Breast epithelium (tissue), 4 donors: ENCODE measurements at regions not wholly inside any gene's neighbourhood (a gene's known extent, or its start where the extent isn't known, plus 50 kb on each side); places are given as distances from the start of the nearest gene placed in this dataset.
"Not testable (repeated sequence)": the region's sequence is repeated elsewhere in the genome, so short reads cannot be mapped to it uniquely, and the experiment has no call there.

Experiments used
- DNase-seq, 2 donors: peaks; one replicate each; pipeline ENCODE4 v3.0.0-alpha.2; 2019; ENCODE audit warnings: low spot score in 2 of 2
- H3K27ac ChIP-seq, 2 donors: fragments of 200-600 bp; sonication (generic) in 1 of 2; one replicate each; pipeline ENCODE4 v1.5.1; 2016 to 2019; ENCODE audit warnings: mild to moderate bottlenecking in 1 of 2
- H3K27me3 ChIP-seq, 2 donors: fragments of 200-600 bp; sonication (generic) in 1 of 2; one replicate each; pipeline versions ENCODE4 v1.5.1 to v1.6.0; 2017 to 2019; ENCODE audit warnings: control low read depth in 1 of 2, mild to moderate bottlenecking in 1 of 2
- H3K36me3 ChIP-seq: fragments of 200-600 bp; one replicate; pipeline ENCODE4 v1.5.1; 2019
- H3K4me1 ChIP-seq, 2 donors: fragments of 200-600 bp; sonication (generic); one replicate each; pipeline ENCODE4 v1.5.1; 2016 to 2019; ENCODE audit warnings: control low read depth in 1 of 2
- H3K4me3 ChIP-seq, 3 donors: fragments of 200-600 bp; sonication (generic); 1 replicate in 2 of 3; 2 replicates in 1 of 3; pipeline ENCODE4 v1.5.1; 2016 to 2019; ENCODE audit warnings: mild to moderate bottlenecking in 3 of 3, moderate library complexity in 2 of 3
- H3K9me3 ChIP-seq, 2 donors: fragments of 200-600 bp; sonication (generic) in 1 of 2; one replicate each; pipeline ENCODE4 v1.5.1; 2016 to 2019; ENCODE audit warnings: control low read depth in 1 of 2
- POLR2A ChIP-seq: fragments of 450-650 bp; IDR thresholded peaks from one replicate; pipeline ENCODE4 v1.6.1; 2016; ENCODE audit warnings: antibody characterized with exemption, mild to moderate bottlenecking, moderate library complexity
- POLR2AphosphoS5 ChIP-seq, 3 donors: sonication (generic); formaldehyde crosslinking; IDR thresholded peaks; one replicate each; pipeline ENCODE4 v1.6.1; 2017; ENCODE audit warnings: antibody characterized with exemption in 3 of 3
- intact Hi-C: fragments of 100-400 bp; cut with DNase I; formaldehyde crosslinking; loops from one replicate; pipeline ENCODE4 v1.15.1; 2023; ENCODE audit warnings: low total_unique reads
- TF ChIP-seq, protein P1 (sequence below), 3 donors: fragments of 450-650 bp; IDR thresholded peaks; one replicate each; pipeline ENCODE4 v1.5.1; 2016 to 2017; ENCODE audit warnings: antibody characterized with exemption in 3 of 3, mild to moderate bottlenecking in 3 of 3, moderate library complexity in 3 of 3

- H3K27ac ChIP-seq, result no peak overlapping the region
- no peaks in the 10 kb centered on the region for H3K9me3 ChIP-seq
- H3K27me3 ChIP-seq, result no peaks in the 10 kb centered on the region
- intact Hi-C loops, result no loop called here
- no peak overlapping the region for H3K4me3 ChIP-seq
- no peaks in the 10 kb centered on the region for H3K36me3 ChIP-seq
- no peaks in the 10 kb centered on the region for H3K4me1 ChIP-seq
- TF ChIP-seq POLR2AphosphoS5 (IDR thresholded peaks at IDR 0.05), result no peak
- no peak for TF ChIP-seq POLR2A
- TF ChIP-seq, protein P1, sequence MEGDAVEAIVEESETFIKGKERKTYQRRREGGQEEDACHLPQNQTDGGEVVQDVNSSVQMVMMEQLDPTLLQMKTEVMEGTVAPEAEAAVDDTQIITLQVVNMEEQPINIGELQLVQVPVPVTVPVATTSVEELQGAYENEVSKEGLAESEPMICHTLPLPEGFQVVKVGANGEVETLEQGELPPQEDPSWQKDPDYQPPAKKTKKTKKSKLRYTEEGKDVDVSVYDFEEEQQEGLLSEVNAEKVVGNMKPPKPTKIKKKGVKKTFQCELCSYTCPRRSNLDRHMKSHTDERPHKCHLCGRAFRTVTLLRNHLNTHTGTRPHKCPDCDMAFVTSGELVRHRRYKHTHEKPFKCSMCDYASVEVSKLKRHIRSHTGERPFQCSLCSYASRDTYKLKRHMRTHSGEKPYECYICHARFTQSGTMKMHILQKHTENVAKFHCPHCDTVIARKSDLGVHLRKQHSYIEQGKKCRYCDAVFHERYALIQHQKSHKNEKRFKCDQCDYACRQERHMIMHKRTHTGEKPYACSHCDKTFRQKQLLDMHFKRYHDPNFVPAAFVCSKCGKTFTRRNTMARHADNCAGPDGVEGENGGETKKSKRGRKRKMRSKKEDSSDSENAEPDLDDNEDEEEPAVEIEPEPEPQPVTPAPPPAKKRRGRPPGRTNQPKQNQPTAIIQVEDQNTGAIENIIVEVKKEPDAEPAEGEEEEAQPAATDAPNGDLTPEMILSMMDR (IDR thresholded peaks at IDR 0.05), result no peak
- no peak for DNase-seq
Observed at GRCh38 chr14:59132796-59133494, 55.5 kb upstream of the DAAM1 start.

DNA sequence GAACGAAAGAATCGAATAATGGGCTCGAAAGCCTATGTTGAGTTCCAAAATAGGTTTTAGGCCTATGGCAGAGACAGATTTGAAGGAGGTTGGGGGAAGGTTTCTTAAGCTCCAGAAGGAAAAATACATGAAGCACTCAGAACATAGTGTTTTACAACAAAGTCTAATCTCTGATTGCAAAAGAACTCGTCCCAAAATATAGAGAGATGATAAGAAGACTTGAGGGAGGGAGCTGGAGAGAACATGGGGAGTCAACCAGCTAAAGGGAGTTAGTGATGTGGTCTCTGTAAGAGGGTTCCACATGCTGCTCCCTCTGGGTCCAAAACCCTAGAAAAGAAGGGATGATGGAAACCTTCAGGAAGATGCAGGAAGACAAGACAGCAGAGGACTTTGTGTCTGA is 54.8 kb upstream of the DAAM1 start:
- no peaks in the 10 kb centered on the region for H3K27me3 ChIP-seq
- no peaks in the 10 kb centered on the region for H3K4me1 ChIP-seq
- H3K36me3 ChIP-seq, result no peaks in the 10 kb centered on the region
- H3K27ac ChIP-seq, result no peak overlapping the region
- DNase-seq, result no peak
- H3K4me3 ChIP-seq, result no peak overlapping the region
- intact Hi-C loops, result no loop called here
- TF ChIP-seq, protein P1 (IDR thresholded peaks at IDR 0.05), result no peak
- no peak for TF ChIP-seq POLR2A
- no peak for TF ChIP-seq POLR2AphosphoS5 (IDR thresholded peaks at IDR 0.05)
- H3K9me3 ChIP-seq, result no peaks in the 10 kb centered on the region

- Histone ChIP-seq H3K36me3 (no peaks in the 10 kb centered on the region), H3K27me3 (no peaks in the 10 kb centered on the region), H3K4me1 (no peaks in the 10 kb centered on the region), H3K4me3 (no peak overlapping the region), H3K27ac (no peak overlapping the region), H3K9me3 (no peaks in the 10 kb centered on the region)
- TF ChIP-seq, protein P1 (IDR thresholded peaks at IDR 0.05), result no peak
- TF ChIP-seq POLR2AphosphoS5 (IDR thresholded peaks at IDR 0.05) (no peak), POLR2A (no peak)
- intact Hi-C loops, result no loop called here
- DNase-seq, result no peak
Observed at GRCh38 chr14:59134307-59134706, 54.2 kb upstream of the DAAM1 start.

GRCh38 chr14:59137256-59137655 is 51.2 kb upstream of the DAAM1 start:
- Histone ChIP-seq H3K9me3 (no peaks in the 10 kb centered on the region), H3K4me1 (no peaks in the 10 kb centered on the region), H3K27me3 (no peaks in the 10 kb centered on the region), H3K4me3 (no peak overlapping the region), H3K27ac (no peak overlapping the region), H3K36me3 (no peaks in the 10 kb centered on the region)
- no peak for DNase-seq
- intact Hi-C loops, result no loop called here
- TF ChIP-seq, protein P1 (IDR thresholded peaks at IDR 0.05), result no peak
- TF ChIP-seq POLR2AphosphoS5 (IDR thresholded peaks at IDR 0.05), result no peak
- no peak for TF ChIP-seq POLR2A

DNA sequence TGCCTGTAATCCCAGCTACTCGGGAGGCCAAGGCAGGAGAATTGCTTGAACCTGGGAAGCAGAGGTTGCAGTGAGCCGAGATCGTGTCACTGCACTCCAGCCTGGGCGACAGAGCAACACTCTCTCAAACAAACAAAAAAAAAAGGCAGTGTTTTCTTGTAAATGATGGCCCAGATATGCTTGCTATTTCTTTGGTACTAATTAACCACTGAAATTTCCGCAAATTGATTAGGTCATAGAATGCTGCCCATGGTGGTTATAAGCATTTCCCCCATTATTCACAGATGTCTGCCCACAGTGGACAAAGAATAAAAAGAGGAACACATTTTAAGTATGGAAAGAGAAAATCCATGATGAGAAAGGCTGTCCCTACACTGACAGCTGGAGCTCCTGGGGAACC is 49.9 kb upstream of the DAAM1 start:
- intact Hi-C loops, DNase-seq, H3K9me3 ChIP-seq, H3K4me3 ChIP-seq, H3K27me3 ChIP-seq, H3K27ac ChIP-seq, H3K4me1 ChIP-seq, H3K36me3 ChIP-seq: not testable (repeated sequence)
